PC-3 (cell line): ENCODE measurements at regions not wholly inside any gene's neighbourhood (a gene's known extent, or its start where the extent isn't known, plus 50 kb on each side); places are given as distances from the start of the nearest gene placed in this dataset.

Experiments used
- ATAC-seq: fragments of 200-7000 bp; cut with Tn5 transposase; 2 replicates; pipeline ENCODE4 v1.9.1; 2020; ENCODE audit warnings: mild to moderate bottlenecking, moderate library complexity
- BruUV-seq: library from RNA; stranded (reverse); fragments of 400-500 nt; replicated peaks from 2 replicates; lab custom pipeline; 2021; lab: Mats Ljungman, UMichigan
- CTCF ChIA-PET: fragments of 300-600 bp; sonication (Branson Sonifier 250); formaldehyde crosslinking; loops from one replicate; lab custom pipeline; 2022; ENCODE audit warnings: antibody characterized with exemption; lab: Charles Lee
- POLR2A ChIA-PET: fragments of 300-600 bp; sonication (Branson Sonifier 250); formaldehyde crosslinking; loops from one replicate; lab custom pipeline; 2022; ENCODE audit warnings: antibody characterized with exemption; ENCODE audit not compliant: unreplicated experiment; lab: Charles Lee
- DNase-seq: peaks from one replicate; pipeline ENCODE4 v3.0.0-alpha.2; 2015
- H2AFZ ChIP-seq: fragments of 300-600 bp; sonication (generic); 2 replicates; pipeline ENCODE4 v1.6.0; 2016; ENCODE audit warnings: antibody characterized with exemption, low read length
- H3F3A ChIP-seq: fragments of 300-600 bp; sonication (generic); one replicate; pipeline ENCODE4 v1.6.0; 2017; ENCODE audit warnings: antibody characterized with exemption, low read length, control low read depth, mild to moderate bottlenecking; ENCODE audit not compliant: unreplicated experiment
- H3K27ac ChIP-seq: fragments of 300-600 bp; sonication (generic); 2 replicates; pipeline ENCODE4 v1.5.1; 2016; ENCODE audit warnings: mild to moderate bottlenecking, low read length
- H3K27me3 ChIP-seq: fragments of 300-600 bp; sonication (generic); 2 replicates; pipeline ENCODE4 v1.6.1; 2016; ENCODE audit warnings: low read length, mixed read lengths
- H3K36me3 ChIP-seq: fragments of 300-600 bp; sonication (generic); 2 replicates; pipeline ENCODE4 v1.6.1; 2016; ENCODE audit warnings: low read depth, mixed run types, low read length, mixed read lengths
- H3K4me1 ChIP-seq: fragments of 300-600 bp; sonication (generic); 2 replicates; pipeline ENCODE4 v1.5.1; 2016; ENCODE audit warnings: low read length; ENCODE audit not compliant: insufficient read depth
- H3K4me2 ChIP-seq: fragments of 300-600 bp; sonication (generic); 2 replicates; pipeline ENCODE4 v1.6.0; 2016; ENCODE audit warnings: low read length
- H3K4me3 ChIP-seq: fragments of 300-600 bp; sonication (generic); 2 replicates; pipeline ENCODE4 v1.5.1; 2016; ENCODE audit warnings: mild to moderate bottlenecking, low read length, mixed read lengths
- H3K79me2 ChIP-seq: fragments of 300-600 bp; sonication (generic); 2 replicates; pipeline ENCODE4 v1.6.1; 2017; ENCODE audit warnings: low read length, mixed read lengths
- H3K9ac ChIP-seq: fragments of 300-600 bp; sonication (generic); 2 replicates; pipeline ENCODE4 v1.6.0; 2016; ENCODE audit warnings: mild to moderate bottlenecking, low read length
- H3K9me2 ChIP-seq: fragments of 300-600 bp; sonication (generic); replicated peaks from 2 replicates; pipeline ENCODE4 v1.6.1; 2016; ENCODE audit warnings: mixed run types, low read length, mixed read lengths
- H3K9me3 ChIP-seq: fragments of 300-600 bp; sonication (generic); 2 replicates; pipeline ENCODE4 v1.6.1; 2016; ENCODE audit warnings: low read length, mixed read lengths
- H4K20me1 ChIP-seq: fragments of 300-600 bp; sonication (generic); 2 replicates; pipeline ENCODE4 v1.6.1; 2016; ENCODE audit warnings: low read length, mixed read lengths
- CTCF ChIP-seq: fragments of 300-600 bp; sonication (generic); conservative IDR thresholded peaks from 2 replicates; pipeline ENCODE4 v1.5.1; 2017; ENCODE audit warnings: antibody characterized with exemption, low read depth, mild to moderate bottlenecking, low read length
- EZH2 ChIP-seq: fragments of 300-600 bp; sonication (generic); IDR thresholded peaks from one replicate; pipeline ENCODE4 v1.6.1; 2017; ENCODE audit warnings: antibody characterized with exemption, mild to moderate bottlenecking, low read length; ENCODE audit not compliant: unreplicated experiment
- EZH2phosphoT487 ChIP-seq: fragments of 300-600 bp; sonication (generic); IDR thresholded peaks from 2 replicates; pipeline ENCODE4 v1.6.1; 2018; ENCODE audit warnings: mild to moderate bottlenecking, antibody characterized with exemption, low read length, borderline replicate concordance
- intact Hi-C: fragments of 100-400 bp; cut with micrococcal nuclease; formaldehyde crosslinking; loops from 2 replicates; pipeline ENCODE4 v1.9.0; 2023

DNA sequence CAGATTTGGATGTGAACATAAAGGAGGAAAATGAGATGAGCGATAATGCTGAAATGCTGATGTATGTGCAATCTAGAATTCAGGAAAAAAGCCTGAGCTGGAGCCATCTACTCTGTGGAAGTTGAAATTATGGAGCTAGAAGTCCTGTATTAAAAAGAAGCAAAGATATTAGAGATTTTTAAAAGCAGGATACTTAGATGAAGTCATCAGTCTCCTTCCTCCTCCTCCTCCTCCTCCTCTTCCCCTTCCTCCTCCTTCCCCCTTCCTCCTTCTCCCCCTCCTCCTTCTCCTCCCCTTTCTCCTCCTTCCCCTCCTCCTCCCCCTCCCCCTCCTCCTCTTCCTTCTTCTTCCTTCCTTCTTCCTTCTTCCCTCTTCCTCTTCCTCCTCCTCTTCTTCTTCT, 823.8 kb upstream of the CA10 start:
- ChIA-PET POLR2A (no interaction called here), CTCF (no interaction called here)
- no peak overlapping the region for H2AFZ ChIP-seq
- no peaks in the 10 kb centered on the region for H3K27me3 ChIP-seq
- DNase-seq, result no peak
- H3K4me3 ChIP-seq, result no peak overlapping the region
- no peaks in the 10 kb centered on the region for H3F3A ChIP-seq
- H3K9me3 ChIP-seq, result peaks cover 54% of the 10 kb centered on the region
- H3K36me3 ChIP-seq, result no peaks in the 10 kb centered on the region
- intact Hi-C loops, result no loop called here
- BruUV-seq, result no TSS peak
- no peak overlapping the region for H3K27ac ChIP-seq
- H3K4me1 ChIP-seq, result no peaks in the 10 kb centered on the region
- no peaks in the 10 kb centered on the region for H4K20me1 ChIP-seq
- no peak overlapping the region for H3K9ac ChIP-seq
- no peak for ATAC-seq
- no peaks in the 10 kb centered on the region for H3K79me2 ChIP-seq
- H3K4me2 ChIP-seq, result no peak overlapping the region
- no peak for TF ChIP-seq EZH2phosphoT487
- TF ChIP-seq CTCF, result no peak
- TF ChIP-seq EZH2, result no peak
- H3K9me2 ChIP-seq, result no peaks in the 10 kb centered on the region

GRCh38 chr17:52979921-52980320, 821.4 kb upstream of the CA10 start:
- BruUV-seq, result no TSS peak
- CTCF ChIA-PET, result no interaction called here
- DNase-seq, result no peak

More at GRCh38 chr17:52979921-52980320, 821.4 kb upstream of the CA10 start:
- no peak overlapping the region for H2AFZ ChIP-seq
- H3K4me3 ChIP-seq, result no peak overlapping the region
- no peak overlapping the region for H3K4me2 ChIP-seq
- no peaks in the 10 kb centered on the region for H3K79me2 ChIP-seq
- intact Hi-C loops, result no loop called here
- ATAC-seq, result no peak
- no peaks in the 10 kb centered on the region for H3F3A ChIP-seq
- H3K9ac ChIP-seq, result no peak overlapping the region
- POLR2A ChIA-PET, result no interaction called here
- no peak overlapping the region for H3K27ac ChIP-seq
- H4K20me1 ChIP-seq, result no peaks in the 10 kb centered on the region
- no peaks in the 10 kb centered on the region for H3K9me2 ChIP-seq
- no peaks in the 10 kb centered on the region for H3K36me3 ChIP-seq
- H3K27me3 ChIP-seq, result no peaks in the 10 kb centered on the region
- H3K4me1 ChIP-seq, result no peaks in the 10 kb centered on the region
- TF ChIP-seq EZH2phosphoT487 (no peak), EZH2 (no peak), CTCF (no peak)
- H3K9me3 ChIP-seq, result peaks cover 52% of the 10 kb centered on the region
